Muscle of back (tissue), 3 donors: ENCODE measurements at regions not wholly inside any gene's neighbourhood (a gene's known extent, or its start where the extent isn't known, plus 50 kb on each side); places are given as distances from the start of the nearest gene placed in this dataset.

ENCODE experiments used
- DNase-seq, 3 donors: peaks; one replicate each; pipeline versions ENCODE4 v3.0.0 to v3.0.0-alpha.2; 2013

GRCh38 chr18:75500545-75500944 lies 73.0 kb upstream of the SMIM21 start:
- DNase-seq, result no peak

GRCh38 chr18:75497576-75498235 lies 70.2 kb upstream of the SMIM21 start:
- DNase-seq, result no peak

GRCh38 chr18:75496151-75496550 lies 68.6 kb upstream of the SMIM21 start:
- no peak for DNase-seq

GRCh38 chr18:75492852-75493251 lies 65.3 kb upstream of the SMIM21 start:
- DNase-seq, result no peak

- DNase-seq, result no peak
Observed at GRCh38 chr18:75491361-75491760, 63.9 kb upstream of the SMIM21 start.

GRCh38 chr18:75489493-75490190 lies 62.1 kb upstream of the SMIM21 start:
- DNase-seq, result peak; percentile 14 to 87 (median 30)

- no peak for DNase-seq
Observed at GRCh38 chr18:75483662-75484061, 56.2 kb upstream of the SMIM21 start.

GRCh38 chr18:75482880-75483279 lies 55.4 kb upstream of the SMIM21 start:
- DNase-seq, result no peak

GRCh38 chr18:75480487-75480886 lies 53.0 kb upstream of the SMIM21 start:
- no peak for DNase-seq

GRCh38 chr18:75478996-75479880 lies 51.7 kb upstream of the SMIM21 start:
- DNase-seq, result peak; percentile 48 to 68 (median 54)

- DNase-seq, result no peak
Observed at GRCh38 chr18:75477900-75478299, 50.4 kb upstream of the SMIM21 start.
